GM19240 (cell line): ENCODE measurements at regions not wholly inside any gene's neighbourhood (a gene's known extent, or its start where the extent isn't known, plus 50 kb on each side); places are given as distances from the start of the nearest gene placed in this dataset.
A peak's percentile ranks its signal among the peaks of the same experiment; 100 is the strongest.

Experiments
- DNase-seq: peaks from one replicate; pipeline ENCODE4 v3.0.0; 2011; ENCODE audit warnings: low spot score; ENCODE audit not compliant: insufficient read length

DNA sequence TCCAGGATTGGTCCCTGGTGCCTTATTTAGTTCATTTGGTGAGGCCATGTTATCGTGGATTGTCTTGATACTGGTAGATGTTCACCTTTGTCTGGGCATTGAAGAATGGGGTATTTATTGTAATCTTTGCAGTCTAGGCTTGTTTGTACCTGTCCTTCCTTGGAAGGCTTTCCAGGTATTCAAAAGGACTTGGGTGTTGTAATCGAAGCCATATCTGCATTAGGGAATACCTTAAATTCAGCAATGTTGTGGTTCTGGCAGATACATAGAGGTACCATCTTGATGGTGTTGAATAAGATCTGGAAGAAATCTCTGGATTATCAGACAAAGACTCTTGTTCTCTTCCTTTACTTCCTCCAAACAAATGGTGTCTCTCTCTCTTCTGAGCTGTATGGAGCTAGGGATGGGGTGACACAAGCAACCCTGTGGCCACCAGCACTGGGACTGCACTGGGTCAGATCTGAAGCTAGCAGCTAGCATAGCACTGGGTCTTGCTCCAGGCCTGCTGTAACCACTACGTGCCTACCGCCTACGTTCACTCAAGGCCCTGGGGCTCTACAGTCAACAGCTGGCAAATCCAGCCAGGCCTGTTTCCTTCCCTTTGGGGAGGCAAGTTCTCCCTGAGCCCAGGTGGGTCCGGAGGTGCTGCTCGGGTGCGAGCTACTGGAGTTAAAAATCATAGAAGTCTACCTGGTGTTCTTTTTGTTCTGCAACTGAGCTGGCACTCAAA, 261.1 kb upstream of the CITED2 start:
- DNase-seq, result no peak

DNA sequence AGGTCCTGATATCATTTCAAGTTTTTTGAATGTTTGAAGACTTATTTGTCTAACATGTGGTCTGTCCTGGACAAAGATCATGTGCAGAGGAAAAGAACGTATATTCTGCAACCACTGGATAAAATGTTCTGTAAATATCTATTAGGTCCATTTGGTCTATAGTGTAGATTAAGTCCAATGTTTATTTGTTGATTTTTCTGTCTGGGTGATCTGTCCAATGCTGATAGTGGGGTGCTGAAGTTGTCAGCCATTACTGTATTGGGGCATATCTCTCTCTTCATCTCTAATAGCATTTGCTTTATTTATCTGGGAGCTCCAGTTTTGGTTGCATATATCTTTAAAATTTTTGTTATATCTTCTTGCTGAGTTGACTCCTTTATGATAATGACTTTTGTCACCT, 258.4 kb upstream of the CITED2 start:
- DNase-seq, result no peak

DNA sequence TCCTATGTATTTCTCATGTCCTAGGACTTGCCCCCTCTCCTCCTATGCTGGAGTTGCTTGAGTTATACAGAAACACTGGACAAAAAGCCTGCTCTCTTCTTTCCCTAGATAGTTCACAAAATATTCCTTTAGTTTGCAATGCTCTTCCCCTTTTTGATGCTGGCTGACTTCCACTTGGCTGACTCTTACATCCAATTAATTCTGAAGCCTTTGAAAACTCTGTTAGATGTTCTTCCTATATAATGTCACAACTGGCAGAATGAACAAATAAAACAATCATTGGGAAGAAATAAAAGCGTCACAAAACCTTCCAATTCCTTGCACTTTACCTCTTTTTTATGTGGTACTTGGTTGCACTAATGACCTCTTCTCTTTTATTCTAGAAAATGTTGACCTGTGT, 253.8 kb upstream of the CITED2 start:
- no peak for DNase-seq

DNA sequence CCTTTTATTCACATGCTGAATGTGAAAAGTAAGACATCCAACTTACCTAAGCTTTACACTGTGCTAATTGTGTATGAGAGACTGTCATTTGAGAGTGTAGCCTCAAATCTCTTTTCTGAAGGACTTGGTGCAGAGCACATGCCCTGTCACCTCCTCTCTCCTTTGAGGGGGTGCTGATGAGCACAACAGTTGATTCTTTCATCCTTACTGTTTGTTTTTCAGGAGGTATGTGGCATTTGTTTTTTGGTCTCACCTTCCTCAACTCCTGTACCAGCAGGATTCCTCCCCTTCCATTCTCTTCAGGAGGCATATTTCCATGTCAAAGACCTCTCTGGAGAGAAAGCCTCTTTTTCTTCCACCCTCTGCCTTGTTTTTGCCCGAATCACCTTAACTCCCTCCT, 252.6 kb upstream of the CITED2 start:
- no peak for DNase-seq

DNA sequence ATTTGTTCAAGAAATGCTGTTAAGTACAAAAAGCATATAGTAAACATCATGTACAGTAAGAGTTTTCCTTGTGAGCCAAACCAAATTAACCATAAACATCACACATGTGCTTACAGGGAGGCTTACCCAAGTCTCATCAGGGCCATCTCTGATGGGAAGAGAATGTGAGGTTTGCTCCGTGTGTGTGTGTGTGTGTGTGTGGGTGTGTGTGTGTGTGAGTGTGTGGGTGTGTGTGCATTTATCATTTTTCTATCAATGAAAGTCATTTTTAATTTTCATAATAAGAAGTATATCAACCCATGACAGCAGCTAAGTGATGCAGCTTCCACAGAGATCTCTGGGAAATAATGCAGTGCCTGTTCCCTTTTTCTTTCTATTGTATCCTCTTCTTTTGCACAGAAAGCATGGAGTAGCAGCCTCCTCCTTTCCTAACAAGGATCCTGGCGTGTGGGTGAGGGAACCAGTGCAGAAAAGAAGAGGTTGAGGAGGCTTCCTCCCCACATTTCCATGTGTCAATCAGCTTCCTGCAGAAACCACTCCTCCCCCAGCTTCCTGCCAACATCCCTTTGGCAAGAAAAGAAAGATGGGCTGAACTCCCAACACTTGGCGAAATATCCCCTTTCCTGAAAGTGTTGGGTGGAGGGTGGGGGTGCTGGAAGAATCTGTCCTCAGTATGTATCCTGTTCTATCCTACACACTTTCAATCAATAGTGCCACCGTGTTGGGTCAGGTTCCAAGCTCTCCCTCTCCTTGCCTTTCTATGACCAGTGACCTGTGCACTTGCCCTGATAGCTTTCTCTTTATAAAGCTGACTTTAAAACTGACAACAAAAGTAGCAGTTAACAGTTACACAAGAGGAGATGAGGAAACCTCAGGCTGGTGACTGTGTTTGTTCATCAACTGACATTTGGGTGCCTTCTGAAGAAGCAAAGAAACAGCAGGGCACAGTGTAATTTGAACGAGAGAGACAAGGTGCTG, 251.8 kb upstream of the CITED2 start:
- no peak for DNase-seq

DNA sequence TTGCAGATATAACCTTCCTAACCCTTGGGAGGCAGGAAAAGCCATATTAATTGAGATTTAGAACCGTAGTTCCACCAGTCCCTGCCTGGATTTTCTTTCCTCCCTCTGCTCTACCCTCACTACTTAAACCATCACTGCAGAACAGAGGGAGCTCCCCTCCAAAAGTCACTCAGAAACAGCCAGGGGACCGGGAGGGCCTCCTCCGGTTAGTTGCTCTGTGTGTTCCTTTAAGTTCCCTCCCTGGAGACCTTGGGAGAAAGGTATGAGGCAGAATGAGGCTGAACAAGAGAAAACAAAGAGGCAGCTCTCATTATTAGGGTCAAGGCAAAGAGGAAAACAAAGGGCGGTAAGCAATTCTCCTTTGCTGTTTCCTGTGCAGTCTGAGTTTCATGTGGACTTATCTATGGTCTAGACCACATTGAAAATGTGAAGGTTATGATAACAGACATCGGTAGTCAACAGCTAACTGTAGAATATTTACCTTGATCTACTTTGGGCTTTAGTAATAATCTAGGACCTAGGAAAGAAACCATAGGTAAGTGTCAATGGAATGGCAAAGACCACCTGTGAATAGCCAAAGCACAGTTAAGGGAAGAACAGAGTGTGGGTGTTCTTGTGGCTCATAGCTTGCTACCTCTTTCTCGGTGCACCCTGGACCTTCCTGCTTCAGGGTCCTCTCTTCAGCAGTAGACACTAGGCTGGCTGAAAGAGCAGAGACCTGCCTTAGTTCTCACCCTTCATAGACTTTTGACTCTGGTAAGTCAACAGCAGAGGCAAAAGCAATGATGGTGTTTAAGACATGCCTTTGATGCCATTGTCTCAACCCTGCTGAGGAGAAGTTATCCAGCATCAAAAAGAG, 250.9 kb upstream of the CITED2 start:
- no peak for DNase-seq

DNA sequence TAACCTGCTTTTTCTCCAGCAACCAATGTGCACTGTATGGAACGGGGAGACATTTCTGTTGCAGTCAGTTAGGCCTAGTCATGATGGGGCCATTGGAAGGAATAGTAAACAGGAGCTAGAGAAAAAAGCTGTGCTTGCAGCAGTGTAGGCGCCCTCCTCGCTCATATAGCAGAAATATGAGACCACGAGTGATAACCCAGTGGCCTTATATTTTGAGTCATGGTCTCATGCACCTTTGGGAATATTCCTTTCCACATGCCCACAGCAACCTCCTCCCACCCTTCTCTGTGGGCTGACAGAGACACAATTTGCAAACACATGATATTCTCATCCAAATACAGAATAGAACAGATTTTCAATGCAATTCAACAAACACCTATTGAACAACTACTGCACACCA, 248.9 kb upstream of the CITED2 start:
- DNase-seq, result no peak

DNA sequence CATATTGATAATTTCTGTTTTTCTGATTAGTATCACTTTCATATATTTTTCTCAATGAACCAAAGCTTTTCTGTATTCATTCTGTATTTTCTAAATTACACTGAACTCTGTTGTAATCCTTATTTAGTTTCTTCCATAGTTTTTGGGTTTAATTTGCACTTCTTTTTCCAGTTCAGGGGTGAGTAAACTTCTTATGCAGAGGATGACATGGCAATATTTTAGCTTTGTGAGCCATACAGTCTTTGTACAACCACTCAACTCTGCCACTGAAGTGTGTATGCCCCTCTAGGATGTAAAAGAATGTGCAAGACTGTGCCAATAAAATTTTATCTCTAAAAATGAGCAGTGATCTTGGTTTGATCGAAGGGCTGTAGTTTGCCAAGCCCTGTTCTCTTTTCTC, 239.0 kb upstream of the CITED2 start:
- no peak for DNase-seq

DNA sequence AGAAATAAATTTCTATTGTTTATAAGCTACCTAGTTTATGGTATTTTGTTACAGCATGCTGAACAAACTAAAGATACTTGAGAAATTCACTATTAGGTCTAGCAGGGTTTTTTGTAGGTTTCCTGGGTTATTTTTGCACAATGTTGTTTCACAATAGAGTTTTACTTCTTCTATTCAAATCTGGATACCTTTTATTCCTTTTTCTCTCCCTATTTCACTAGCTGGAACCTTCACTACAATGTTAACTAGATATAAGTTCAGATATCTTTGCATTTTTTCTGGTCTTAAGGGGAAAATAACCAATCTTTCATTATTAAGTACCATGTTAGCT, 237.7 kb upstream of the CITED2 start:
- DNase-seq, result no peak

DNA sequence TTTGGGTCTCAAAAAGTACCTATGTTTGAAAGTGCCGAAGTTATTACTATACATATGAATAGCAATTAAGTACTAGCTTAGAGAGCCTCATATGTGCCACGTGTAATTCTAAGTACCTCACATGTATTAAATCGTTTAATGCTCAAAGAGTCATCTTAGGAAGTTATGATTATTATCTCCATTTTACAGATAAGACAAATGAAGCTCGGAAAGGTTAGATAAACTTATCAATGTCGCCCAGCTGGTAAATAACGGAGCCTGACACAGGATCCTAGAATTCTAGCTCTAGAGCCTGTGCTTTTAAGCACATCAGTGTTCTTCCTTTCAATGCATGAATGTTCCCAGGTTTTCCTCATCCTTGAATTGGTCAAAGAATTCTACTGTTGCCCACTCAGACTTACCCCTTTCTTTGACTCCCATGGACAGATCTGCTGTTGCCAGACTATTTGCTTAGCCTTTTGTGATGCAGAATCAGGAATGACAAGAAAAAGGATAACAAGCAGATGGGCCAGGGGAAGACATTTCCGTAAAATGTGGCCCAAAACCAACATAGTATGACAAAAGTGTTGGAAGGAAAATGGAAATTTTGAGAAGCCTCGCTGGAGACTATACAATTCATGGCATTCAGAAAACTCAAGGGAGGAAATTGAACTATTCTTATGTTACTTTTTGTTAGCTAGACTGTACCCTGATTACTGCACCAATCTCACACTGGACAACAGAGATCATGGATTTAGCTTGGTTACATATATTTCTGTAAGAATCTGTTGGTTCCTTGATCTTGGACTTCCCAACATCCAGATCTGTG, 237.1 kb upstream of the CITED2 start:
- DNase-seq, result no peak

DNA sequence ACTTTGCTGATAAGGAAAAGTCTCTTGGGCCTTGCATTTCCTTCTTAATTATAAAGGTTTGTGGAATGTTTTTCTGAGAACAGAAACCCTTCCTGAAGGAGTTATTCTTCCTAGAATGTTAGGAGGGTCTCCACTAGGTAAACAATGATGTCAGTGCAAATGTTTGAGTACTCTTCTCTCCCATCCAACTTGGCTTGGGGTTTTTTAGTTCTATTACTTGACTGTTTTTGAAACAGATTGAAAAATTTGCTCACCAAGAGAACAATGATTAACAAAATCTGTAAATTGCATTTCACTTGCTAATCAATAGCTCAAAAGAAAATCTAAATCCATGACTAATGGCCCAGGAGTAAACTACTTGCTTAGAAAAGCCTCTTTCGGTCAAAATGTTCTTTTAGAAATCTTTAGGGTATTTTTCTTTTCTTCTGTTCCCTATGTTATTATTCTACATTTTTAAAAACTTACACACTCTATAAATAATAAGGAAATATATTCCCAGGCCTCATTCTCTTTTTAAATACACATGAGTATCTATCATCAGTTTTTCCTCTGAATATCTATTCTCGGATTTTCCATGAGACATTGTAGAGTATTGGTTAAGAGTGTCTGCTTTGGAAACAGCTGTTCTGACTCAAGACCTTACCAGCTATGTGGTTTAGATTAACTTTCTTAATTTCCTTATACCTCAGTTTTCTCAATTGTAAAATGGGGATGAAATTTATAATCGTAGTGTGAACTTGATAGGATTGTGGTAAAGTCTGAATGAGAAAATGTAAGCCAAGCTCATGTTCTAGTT, 234.2 kb upstream of the CITED2 start:
- no peak for DNase-seq

DNA sequence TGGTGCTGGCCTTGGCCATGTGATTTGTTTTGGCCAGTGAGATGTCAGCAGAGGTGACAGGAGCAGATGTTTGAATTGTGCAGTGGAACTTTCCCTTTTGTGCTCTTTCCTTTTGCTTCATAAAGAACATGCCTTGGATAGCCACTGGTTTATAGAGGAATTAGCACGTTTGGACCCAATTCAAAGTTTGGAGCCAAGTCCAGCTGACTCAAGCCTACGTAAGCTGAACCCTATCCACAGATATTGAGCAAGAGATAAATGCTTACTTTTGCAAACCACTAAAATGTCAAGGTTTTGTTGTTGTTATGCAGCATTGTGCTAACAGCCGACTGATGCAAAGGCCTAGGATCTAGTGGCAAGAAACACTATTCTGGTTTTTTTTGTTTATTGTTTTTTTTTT, 230.9 kb upstream of the CITED2 start:
- no peak for DNase-seq

DNA sequence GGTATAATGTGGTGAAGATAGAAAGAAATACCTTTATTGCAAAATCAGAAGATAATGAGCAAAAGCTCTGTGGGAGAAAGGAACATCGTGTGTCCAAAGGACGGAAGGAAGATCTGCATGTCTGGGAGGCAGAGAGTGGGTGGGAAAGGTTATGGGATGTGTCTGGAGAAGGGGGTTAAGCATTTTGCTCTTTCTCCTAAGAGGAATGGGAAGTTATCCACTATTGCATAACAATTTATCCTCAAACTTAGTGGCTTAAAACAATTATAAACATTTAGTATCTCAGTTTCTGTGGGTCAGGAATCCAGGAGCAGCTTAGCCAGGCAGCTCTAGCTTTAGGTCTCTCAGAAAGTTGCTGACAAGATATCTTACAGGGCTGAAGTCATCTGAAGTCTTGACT, 229.1 kb upstream of the CITED2 start:
- DNase-seq, result no peak

DNA sequence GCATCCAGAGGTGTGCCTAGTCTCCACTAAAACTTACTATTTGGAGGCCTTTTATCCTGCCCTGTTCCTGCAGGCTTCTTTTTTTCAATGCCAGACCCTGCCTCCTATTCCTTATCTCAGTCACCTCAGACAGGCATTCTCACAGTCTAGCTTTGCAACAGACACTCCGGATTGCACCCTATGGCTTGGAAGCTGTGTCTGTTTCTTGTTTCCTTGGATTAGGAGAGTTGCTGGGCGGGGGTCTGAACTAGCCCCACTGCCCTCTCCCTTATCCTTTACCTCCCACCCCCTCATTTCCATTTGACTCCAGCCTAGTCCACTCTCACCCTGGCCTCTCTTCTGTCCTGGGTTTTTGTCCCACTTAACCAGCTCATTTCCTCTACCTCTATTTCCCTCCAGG, 228.1 kb upstream of the CITED2 start:
- no peak for DNase-seq

DNA sequence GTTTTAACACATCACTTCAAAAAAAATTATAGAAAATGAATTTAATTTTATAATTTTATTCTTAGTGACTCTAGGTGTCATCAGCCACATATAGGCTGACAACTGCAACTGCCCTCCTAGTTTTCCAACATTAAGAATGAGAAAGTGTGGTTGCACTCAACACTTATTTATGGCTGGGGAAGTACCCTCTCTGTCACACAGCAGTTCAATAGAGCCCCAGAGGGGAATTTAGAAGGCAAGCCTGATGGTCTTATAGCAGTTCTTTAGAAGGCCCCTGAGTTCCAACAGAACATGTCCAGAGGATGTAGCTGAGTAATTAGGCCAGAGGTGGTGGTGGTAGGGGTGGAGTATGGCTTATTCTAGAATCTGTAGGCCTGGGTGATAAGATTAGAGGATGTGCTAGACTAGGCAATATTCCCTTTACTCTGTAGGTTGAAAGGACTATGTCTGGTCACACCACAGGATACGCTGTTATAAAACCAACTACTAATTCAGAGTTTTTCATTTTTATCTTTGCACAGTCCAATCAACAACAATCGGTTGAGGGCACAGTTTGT, 226.5 kb upstream of the CITED2 start:
- DNase-seq, result peak; percentile 25

DNA sequence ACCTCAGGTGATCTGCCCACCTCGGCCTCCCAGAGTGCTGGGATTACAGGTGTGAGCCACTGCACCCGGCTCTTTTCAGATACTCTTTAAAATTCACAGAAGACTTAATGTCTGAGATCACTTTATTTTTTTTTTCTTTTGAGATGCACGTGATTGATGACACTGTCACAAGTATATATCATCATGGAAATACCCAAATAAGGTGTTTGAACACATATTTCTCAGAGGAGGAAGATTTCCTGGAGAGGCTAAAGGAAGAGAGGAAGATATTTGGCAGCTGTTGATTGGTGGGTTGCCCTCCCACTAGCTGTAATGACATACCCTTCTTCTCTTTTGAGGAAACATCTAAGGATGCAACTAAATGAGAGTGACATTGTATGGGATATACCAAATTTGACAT, 225.9 kb upstream of the CITED2 start:
- no peak for DNase-seq

DNA sequence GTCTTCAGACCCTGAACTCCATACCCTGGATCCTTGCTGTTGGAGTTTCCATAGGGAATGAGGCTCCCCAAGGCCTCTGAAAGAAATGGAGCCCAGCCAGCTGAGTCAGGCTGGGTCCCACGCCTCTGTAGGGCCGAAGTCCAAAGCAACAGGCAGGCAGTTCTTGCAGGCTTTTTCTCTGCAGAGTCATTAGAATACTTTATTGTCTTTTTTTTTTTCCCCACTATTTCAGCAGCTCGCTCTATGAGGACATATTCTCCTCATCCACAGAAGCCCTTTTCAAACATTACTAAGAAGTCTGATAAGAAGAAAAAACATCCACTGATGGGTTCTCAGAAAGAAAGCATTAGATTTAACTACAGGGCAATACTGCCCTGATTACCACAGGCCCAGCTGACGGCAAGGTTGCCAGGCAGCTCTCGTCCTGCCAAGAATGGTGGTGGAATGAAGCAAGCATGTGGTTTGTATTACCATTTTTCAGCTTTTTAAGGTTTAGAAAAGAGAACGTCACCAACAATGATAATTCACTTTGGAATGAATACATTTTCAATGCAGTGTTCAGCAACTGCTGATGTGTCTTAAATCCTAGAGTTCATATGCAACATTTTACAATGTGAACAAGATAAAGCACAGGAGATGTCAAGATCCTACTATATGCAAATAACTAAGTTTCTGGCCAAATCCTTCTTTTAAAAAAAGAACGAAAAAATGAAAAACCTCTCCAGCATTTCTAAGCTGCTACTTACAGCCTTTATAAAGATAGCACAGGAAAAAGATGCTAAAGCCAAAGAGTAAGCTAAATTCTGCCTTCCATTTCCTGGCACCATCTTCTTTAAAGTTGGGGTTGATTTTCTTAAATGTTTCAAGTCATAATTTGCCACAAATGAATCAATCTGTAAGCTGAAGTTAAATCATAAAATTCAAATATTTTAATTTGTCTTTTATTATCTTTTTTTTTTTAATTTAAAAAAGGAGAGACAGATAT, 223.6 kb upstream of the CITED2 start:
- no peak for DNase-seq

DNA sequence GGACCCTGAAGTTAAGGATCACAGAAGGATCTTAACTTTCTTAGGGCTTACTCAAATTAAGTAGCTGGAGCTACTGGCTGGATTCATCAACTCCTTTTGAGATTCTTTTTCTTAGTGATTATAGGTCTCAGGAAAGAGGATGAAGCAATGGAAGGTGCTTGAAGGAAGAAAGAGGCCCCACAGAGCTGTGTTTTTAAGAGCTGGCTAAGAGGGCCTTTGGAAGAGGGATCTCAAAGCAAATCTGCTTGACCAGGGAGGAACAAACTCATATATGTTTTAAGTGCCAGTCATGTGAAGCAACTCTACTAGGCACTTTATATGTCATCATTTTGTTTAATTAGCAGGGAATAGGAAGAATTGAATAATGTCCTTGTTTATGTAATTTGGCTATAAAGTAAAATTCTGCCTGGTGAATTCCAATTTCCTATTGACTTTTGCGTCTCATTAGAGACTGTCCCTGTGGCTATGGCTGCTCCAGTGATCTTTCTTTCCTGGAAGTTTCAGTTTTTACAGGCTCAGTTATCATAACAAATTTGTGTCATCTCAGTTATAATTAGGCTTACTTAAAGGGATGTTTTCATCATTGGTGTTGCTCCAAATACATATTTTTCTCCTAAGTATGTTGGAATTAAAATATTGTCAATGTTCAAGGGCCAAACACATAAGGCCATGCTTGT, 222.8 kb upstream of the CITED2 start:
- DNase-seq, result no peak
